ENCODE measurements at regions not wholly inside any gene's neighbourhood (a gene's known extent, or its start where the extent isn't known, plus 50 kb on each side); places are given as distances from the start of the nearest gene placed in this dataset.

DNA sequence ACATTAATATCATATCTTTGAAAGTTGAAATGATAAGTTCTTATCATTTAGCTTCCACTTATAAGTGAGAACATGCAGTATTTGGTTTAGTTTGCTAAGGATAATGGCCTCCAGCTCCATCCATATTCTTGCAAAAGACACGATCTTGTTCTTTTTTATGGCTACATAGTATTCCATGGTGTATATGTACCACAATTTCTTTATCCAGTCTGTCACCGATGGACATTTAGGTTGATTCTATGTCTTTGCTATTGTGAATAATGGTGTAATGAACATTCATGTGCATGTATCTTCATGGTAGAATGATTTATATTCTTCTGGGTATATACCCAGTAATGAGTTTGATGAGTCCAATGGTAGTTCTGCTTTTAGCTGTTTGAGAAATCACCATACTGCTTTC lies 135.0 kb upstream of the PRR16 start:
- Histone ChIP-seq H3K4me3 (replicated peaks in 1 of 3; ENCODE audit: low read depth in 2 of 3, low read length in 3 of 3) (no peak overlapping the region), H3K9me3 (replicated peaks in 1 of 2; ENCODE audit: control insufficient read depth in 1 of 2, insufficient read depth in 1 of 2, low read length in 2 of 2) (peaks cover 0 to 5% of the 10 kb centered on the region in 2 donors), H4K20me1 (ENCODE audit: insufficient read depth, low read length) (no peaks in the 10 kb centered on the region), H2AFZ (ENCODE audit: insufficient read depth, low read depth, low read length, poor library complexity, severe bottlenecking) (no peak overlapping the region), H3K79me2 (ENCODE audit: insufficient read depth, low read length) (no peaks in the 10 kb centered on the region), H3K27me3 (ENCODE audit: control insufficient read depth in 2 of 2, insufficient read depth in 2 of 2, low read length in 2 of 2) (no peaks in the 10 kb centered on the region), H3K4me1 (ENCODE audit: control insufficient read depth in 1 of 2, insufficient read depth in 2 of 2, low read length in 2 of 2) (no peaks in the 10 kb centered on the region), H3K36me3 (replicated peaks in 1 of 2; ENCODE audit: control insufficient read depth in 1 of 2, insufficient read depth in 2 of 2, low read length in 2 of 2) (no peaks in the 10 kb centered on the region), H3K9ac (ENCODE audit: insufficient read depth, low read length, poor library complexity, severe bottlenecking) (no peak overlapping the region), H3K4me2 (replicated peaks; ENCODE audit: extremely low read depth, low read length, poor library complexity, severe bottlenecking) (no peak overlapping the region), H3K27ac (ENCODE audit: low read depth in 1 of 2, low read length in 2 of 2) (no peak overlapping the region)
- intact Hi-C loops (cut with micrococcal nuclease), result no loop called here
- H3K36me3 Mint-ChIP-seq, result no peaks in the 10 kb centered on the region
- TF ChIP-seq, protein P1, sequence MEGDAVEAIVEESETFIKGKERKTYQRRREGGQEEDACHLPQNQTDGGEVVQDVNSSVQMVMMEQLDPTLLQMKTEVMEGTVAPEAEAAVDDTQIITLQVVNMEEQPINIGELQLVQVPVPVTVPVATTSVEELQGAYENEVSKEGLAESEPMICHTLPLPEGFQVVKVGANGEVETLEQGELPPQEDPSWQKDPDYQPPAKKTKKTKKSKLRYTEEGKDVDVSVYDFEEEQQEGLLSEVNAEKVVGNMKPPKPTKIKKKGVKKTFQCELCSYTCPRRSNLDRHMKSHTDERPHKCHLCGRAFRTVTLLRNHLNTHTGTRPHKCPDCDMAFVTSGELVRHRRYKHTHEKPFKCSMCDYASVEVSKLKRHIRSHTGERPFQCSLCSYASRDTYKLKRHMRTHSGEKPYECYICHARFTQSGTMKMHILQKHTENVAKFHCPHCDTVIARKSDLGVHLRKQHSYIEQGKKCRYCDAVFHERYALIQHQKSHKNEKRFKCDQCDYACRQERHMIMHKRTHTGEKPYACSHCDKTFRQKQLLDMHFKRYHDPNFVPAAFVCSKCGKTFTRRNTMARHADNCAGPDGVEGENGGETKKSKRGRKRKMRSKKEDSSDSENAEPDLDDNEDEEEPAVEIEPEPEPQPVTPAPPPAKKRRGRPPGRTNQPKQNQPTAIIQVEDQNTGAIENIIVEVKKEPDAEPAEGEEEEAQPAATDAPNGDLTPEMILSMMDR (IDR thresholded peaks at IDR 0.05), result no peak
- peaks cover 0 to 1% (median 0%) of the 10 kb centered on the region in 3 donors for H3K27me3 Mint-ChIP-seq (ENCODE audit: low read depth in 3 of 3)
- no peak overlapping the region for H3K4me3 Mint-ChIP-seq
- DNase-seq, result no peak
- no peaks in the 10 kb centered on the region for H3K4me1 Mint-ChIP-seq
- H3K27ac Mint-ChIP-seq, result no peak overlapping the region
- WGBS (ENCODE audit: insufficient coverage), result no CpG with 5 or more reads among the region's 2 CpGs
- H3K9me3 Mint-ChIP-seq, result peaks cover 0 to 9% (median 2%) of the 10 kb centered on the region in 7 donors

DNA sequence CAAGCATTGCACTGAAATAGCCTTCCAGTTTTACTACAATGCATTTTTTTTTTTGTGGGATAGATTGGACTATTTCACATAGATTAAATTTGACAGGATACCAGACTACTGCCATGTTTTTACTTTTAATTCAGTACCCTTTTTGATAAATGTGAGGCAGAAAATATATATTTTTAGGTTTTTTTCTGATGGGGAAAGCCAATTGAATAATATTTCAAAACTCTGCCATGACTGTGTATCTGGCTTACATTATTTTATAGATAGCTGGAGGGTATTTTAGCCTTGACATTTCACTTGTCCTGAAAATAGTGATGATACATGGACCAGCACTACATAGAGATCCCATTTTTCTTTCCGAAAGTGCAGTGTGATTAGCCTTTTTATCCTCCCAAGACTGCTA lies 133.5 kb upstream of the PRR16 start:
- Histone ChIP-seq H3K9ac (ENCODE audit: insufficient read depth, low read length, poor library complexity, severe bottlenecking) (no peak overlapping the region), H3K79me2 (ENCODE audit: insufficient read depth, low read length) (no peaks in the 10 kb centered on the region), H3K9me3 (replicated peaks in 1 of 2; ENCODE audit: control insufficient read depth in 1 of 2, insufficient read depth in 1 of 2, low read length in 2 of 2) (peaks cover 0 to 5% of the 10 kb centered on the region in 2 donors), H3K4me2 (replicated peaks; ENCODE audit: extremely low read depth, low read length, poor library complexity, severe bottlenecking) (no peak overlapping the region), H3K27ac (ENCODE audit: low read depth in 1 of 2, low read length in 2 of 2) (no peak overlapping the region), H4K20me1 (ENCODE audit: insufficient read depth, low read length) (no peaks in the 10 kb centered on the region), H3K4me3 (replicated peaks in 1 of 3; ENCODE audit: low read depth in 2 of 3, low read length in 3 of 3) (no peak overlapping the region), H3K4me1 (ENCODE audit: control insufficient read depth in 1 of 2, insufficient read depth in 2 of 2, low read length in 2 of 2) (no peaks in the 10 kb centered on the region), H3K36me3 (replicated peaks in 1 of 2; ENCODE audit: control insufficient read depth in 1 of 2, insufficient read depth in 2 of 2, low read length in 2 of 2) (no peaks in the 10 kb centered on the region), H2AFZ (ENCODE audit: insufficient read depth, low read depth, low read length, poor library complexity, severe bottlenecking) (no peak overlapping the region), H3K27me3 (ENCODE audit: control insufficient read depth in 2 of 2, insufficient read depth in 2 of 2, low read length in 2 of 2) (no peaks in the 10 kb centered on the region)
- Mint-ChIP-seq H3K4me1 (no peaks in the 10 kb centered on the region), H3K27ac (no peak overlapping the region), H3K27me3 (ENCODE audit: low read depth in 3 of 3) (peaks cover 0 to 3% (median 0%) of the 10 kb centered on the region in 3 donors), H3K9me3 (peaks cover 0 to 9% (median 0%) of the 10 kb centered on the region in 7 donors), H3K36me3 (no peaks in the 10 kb centered on the region), H3K4me3 (no peak overlapping the region)
- intact Hi-C loops (cut with micrococcal nuclease), result no loop called here
- TF ChIP-seq, protein P1 (IDR thresholded peaks at IDR 0.05), result no peak
- DNase-seq, result no peak
- WGBS (ENCODE audit: insufficient coverage), result no CpG with 5 or more reads among the region's 1 CpG
